G401 (cell line): ENCODE measurements at regions not wholly inside any gene's neighbourhood (a gene's known extent, or its start where the extent isn't known, plus 50 kb on each side); places are given as distances from the start of the nearest gene placed in this dataset.

Experiments used
- DNase-seq: peaks from one replicate; pipeline ENCODE4 v3.0.0-alpha.2; 2015; ENCODE audit warnings: low spot score
- in situ Hi-C: cut with HindIII; loops from 2 replicates; pipeline ENCODE4 v1.10.0; 2016; ENCODE audit warnings: low sequenced_read_pairs, mixed read lengths

DNA sequence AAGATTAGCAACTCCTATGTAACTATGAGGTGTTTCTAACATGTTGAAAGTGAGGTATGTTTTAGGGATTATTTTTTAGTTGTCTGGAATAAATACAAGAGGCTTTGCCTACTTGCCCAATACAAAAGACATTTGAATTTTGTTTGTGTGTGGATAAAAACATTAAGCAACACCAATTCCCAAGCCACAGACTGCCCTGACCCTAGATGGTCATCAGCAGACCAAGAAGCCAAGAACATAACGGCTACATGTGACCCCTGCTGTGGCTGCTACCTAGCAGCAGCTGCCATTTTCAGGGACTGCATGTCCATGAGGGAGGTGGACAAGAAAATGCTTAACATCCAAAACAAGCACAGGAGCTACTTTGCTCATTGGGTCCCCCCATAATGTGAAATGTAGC, 70.5 kb upstream of the QRFPR start:
- in situ Hi-C loops, result no loop called here
- DNase-seq, result no peak

DNA sequence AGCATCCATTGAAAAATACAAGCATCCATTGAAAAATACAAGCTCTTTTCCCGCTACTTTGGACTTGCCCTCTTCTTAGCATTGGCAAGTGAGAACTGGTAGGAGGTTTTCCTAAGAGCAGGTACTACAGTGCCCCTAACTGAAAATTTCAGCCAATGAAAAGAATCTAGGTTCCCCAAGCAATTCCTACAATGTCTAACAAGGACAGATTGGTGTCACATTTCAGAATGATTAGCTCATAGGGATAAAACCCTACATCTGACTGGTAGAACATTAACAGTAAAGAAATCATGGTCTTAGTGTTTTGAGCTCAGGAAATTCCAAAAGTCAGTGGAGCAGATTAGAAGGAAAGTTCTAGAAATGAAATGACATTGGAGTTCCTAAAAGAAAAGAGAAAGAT, 68.6 kb upstream of the QRFPR start:
- no peak for DNase-seq
- in situ Hi-C loops, result no loop called here

GRCh38 chr4:121448231-121448630, 67.4 kb upstream of the QRFPR start:
- in situ Hi-C loops, result no loop called here
- DNase-seq, result no peak

- DNase-seq, result no peak
- in situ Hi-C loops, result no loop called here
Observed at GRCh38 chr4:121439669-121440068, 58.9 kb upstream of the QRFPR start.
